HCT116 (cell line): ENCODE measurements at regions not wholly inside any gene's neighbourhood (a gene's known extent, or its start where the extent isn't known, plus 50 kb on each side); places are given as distances from the start of the nearest gene placed in this dataset.

Source experiments
- CEBPB ChIP-seq: IDR thresholded peaks from 2 replicates; pipeline ENCODE4 v1.6.1; 2012; ENCODE audit warnings: low read depth
- EZH2 ChIP-seq: fragments of 200-600 bp; sonication (generic); IDR thresholded peaks from 2 replicates; pipeline ENCODE4 v1.6.1; 2017; ENCODE audit warnings: antibody characterized with exemption, mixed run types
- EZH2phosphoT487 ChIP-seq: fragments of 200-600 bp; IDR thresholded peaks from 2 replicates; pipeline ENCODE4 v1.6.1; 2018; ENCODE audit warnings: antibody characterized with exemption, borderline replicate concordance
- FOSL1 ChIP-seq: IDR thresholded peaks from 2 replicates; pipeline ENCODE4 v1.6.1; 2012; ENCODE audit warnings: low read depth
- POLR2A ChIP-seq: IDR thresholded peaks from 2 replicates; pipeline ENCODE4 v1.7.0; 2011; ENCODE audit warnings: borderline replicate concordance; ENCODE audit not compliant: insufficient read depth, insufficient read length; ENCODE audit errors: extremely low read depth
- POLR2AphosphoS5 ChIP-seq: IDR thresholded peaks from 2 replicates; pipeline ENCODE4 v1.6.1; 2011; ENCODE audit warnings: mild to moderate bottlenecking, low read depth, low read length, moderate library complexity
- RAD21 ChIP-seq: IDR thresholded peaks from 2 replicates; pipeline ENCODE4 v1.6.1; 2012; ENCODE audit warnings: low read depth, mild to moderate bottlenecking
- TCF7L2 ChIP-seq: IDR thresholded peaks from 2 replicates; pipeline ENCODE4 v1.7.0; 2011; ENCODE audit warnings: borderline replicate concordance, inconsistent platforms; ENCODE audit not compliant: insufficient read depth, insufficient read length; ENCODE audit errors: extremely low read depth
- YY1 ChIP-seq: IDR thresholded peaks from 2 replicates; pipeline ENCODE4 v1.6.1; 2011; ENCODE audit warnings: low read length, low read depth, moderate library complexity, mild to moderate bottlenecking; ENCODE audit not compliant: insufficient replicate concordance; ENCODE audit errors: extremely low read depth
- TF ChIP-seq, protein P1 (sequence below), 3 experiments: fragments of 200-600 bp in 1 of 3; sonication (generic) in 1 of 3; IDR thresholded peaks in 2 of 3; conservative IDR thresholded peaks in 1 of 3; 2 replicates each; pipeline ENCODE4 v1.5.1; 2012 to 2017; ENCODE audit warnings: low read depth in 2 of 3, low read length in 2 of 3, antibody characterized with exemption in 1 of 3, borderline replicate concordance in 1 of 3, control low read depth in 1 of 3, mild to moderate bottlenecking in 1 of 3, mixed read lengths in 1 of 3, mixed run types in 1 of 3, moderate library complexity in 1 of 3; ENCODE audit not compliant: insufficient read depth in 1 of 3
- TF ChIP-seq, protein P2 (sequence below): IDR thresholded peaks from 2 replicates; pipeline ENCODE4 v1.6.1; 2012

DNA sequence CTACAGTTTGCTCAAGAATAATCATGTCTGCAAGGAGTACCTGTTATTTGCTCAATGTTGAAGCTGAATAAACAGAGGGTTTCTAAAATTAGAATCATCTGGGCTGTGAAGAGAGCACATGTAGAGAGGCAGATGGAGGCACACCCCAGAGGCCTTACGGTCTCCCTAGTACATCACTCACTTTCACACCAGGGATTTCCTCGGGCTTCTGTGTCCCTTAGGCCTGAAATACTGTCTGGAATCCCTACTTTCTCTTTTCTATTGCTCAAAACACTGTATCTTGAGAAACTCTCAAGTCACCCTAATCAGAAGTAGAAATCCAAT lies 473.7 kb upstream of the ROBO2 start:
- TF ChIP-seq CEBPB, result no peak
- TF ChIP-seq, protein P1, sequence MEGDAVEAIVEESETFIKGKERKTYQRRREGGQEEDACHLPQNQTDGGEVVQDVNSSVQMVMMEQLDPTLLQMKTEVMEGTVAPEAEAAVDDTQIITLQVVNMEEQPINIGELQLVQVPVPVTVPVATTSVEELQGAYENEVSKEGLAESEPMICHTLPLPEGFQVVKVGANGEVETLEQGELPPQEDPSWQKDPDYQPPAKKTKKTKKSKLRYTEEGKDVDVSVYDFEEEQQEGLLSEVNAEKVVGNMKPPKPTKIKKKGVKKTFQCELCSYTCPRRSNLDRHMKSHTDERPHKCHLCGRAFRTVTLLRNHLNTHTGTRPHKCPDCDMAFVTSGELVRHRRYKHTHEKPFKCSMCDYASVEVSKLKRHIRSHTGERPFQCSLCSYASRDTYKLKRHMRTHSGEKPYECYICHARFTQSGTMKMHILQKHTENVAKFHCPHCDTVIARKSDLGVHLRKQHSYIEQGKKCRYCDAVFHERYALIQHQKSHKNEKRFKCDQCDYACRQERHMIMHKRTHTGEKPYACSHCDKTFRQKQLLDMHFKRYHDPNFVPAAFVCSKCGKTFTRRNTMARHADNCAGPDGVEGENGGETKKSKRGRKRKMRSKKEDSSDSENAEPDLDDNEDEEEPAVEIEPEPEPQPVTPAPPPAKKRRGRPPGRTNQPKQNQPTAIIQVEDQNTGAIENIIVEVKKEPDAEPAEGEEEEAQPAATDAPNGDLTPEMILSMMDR (IDR thresholded peaks at IDR 0.05 in 2 of 3, conservative IDR thresholded peaks at IDR 0.05 in 1 of 3; ENCODE audit: borderline replicate concordance in 1 of 3, insufficient read depth in 1 of 3, low read depth in 2 of 3, low read length in 2 of 3), result no peak
- no peak for TF ChIP-seq POLR2AphosphoS5
- TF ChIP-seq EZH2, result no peak
- no peak for TF ChIP-seq POLR2A
- TF ChIP-seq, protein P2, sequence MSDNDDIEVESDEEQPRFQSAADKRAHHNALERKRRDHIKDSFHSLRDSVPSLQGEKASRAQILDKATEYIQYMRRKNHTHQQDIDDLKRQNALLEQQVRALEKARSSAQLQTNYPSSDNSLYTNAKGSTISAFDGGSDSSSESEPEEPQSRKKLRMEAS, result no peak
- TF ChIP-seq FOSL1, result no peak
- no peak for TF ChIP-seq RAD21
- TF ChIP-seq YY1, result no peak
- TF ChIP-seq EZH2phosphoT487, result no peak
- no peak for TF ChIP-seq TCF7L2
